ENCODE measurements at regions not wholly inside any gene's neighbourhood (a gene's known extent, or its start where the extent isn't known, plus 50 kb on each side); places are given as distances from the start of the nearest gene placed in this dataset.

DNA sequence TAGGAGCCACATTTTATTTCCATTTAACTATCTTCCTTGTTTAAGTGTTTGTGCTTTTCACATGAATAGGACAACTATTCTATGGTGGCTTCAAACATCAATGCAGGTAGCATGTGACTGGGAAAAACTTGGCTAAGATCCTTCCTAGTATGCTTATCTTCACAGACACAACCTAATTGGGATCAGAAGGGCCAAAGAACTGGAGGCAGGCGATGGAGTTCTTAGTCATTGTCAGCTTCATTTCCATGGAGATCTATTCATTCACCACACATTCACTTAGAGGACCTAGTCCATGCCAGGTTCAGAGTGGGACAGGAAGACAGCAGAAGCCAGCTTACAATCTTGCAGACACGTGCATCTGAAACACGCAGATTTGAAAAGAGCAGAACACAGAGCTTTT, 277.5 kb upstream of the PPP2R3A start:
- Histone ChIP-seq H2BK5ac (ENCODE audit: low read depth, low read length, poor library complexity) (no peak overlapping the region), H4K8ac (ENCODE audit: low read depth, low read length) (no peak overlapping the region), H3K79me1 (ENCODE audit: low read length) (no peaks in the 10 kb centered on the region), H3K36me3 (ENCODE audit: control insufficient read depth in 1 of 2, insufficient read depth in 2 of 2, low read length in 2 of 2) (no peaks in the 10 kb centered on the region), H3K27ac (ENCODE audit: low read depth, low read length) (no peak overlapping the region), H3K23ac (ENCODE audit: low read length) (no peak overlapping the region), H3K18ac (ENCODE audit: low read length) (no peak overlapping the region), H2BK12ac (ENCODE audit: low read length) (no peak overlapping the region), H2AK5ac (ENCODE audit: low read length) (no peak overlapping the region), H3K9me3 (ENCODE audit: insufficient read depth, low read depth, low read length) (no peaks in the 10 kb centered on the region), H3K79me2 (ENCODE audit: control insufficient read depth, insufficient read depth, low read length, poor library complexity) (no peaks in the 10 kb centered on the region), H4K12ac (ENCODE audit: low read depth, low read length) (no peak overlapping the region), H2AFZ (ENCODE audit: insufficient read depth, low read length, poor library complexity) (no peak overlapping the region), H3K14ac (ENCODE audit: low read length) (no peak overlapping the region), H2BK120ac (ENCODE audit: insufficient read depth, low read length, poor library complexity) (no peak overlapping the region), H3K4ac (ENCODE audit: low read depth, low read length) (no peak overlapping the region), H3K27me3 (ENCODE audit: insufficient read depth, low read length) (no peaks in the 10 kb centered on the region), H3K4me3 (ENCODE audit: low read depth, low read length) (no peak overlapping the region), H3K9ac (ENCODE audit: low read length) (no peak overlapping the region), H3K4me2 (ENCODE audit: low read length) (no peak overlapping the region), H3K4me1 (ENCODE audit: control insufficient read depth in 1 of 2, insufficient read depth in 2 of 2, low read length in 2 of 2) (no peaks in the 10 kb centered on the region), H4K91ac (ENCODE audit: low read depth, low read length) (no peak overlapping the region)
- no peak for DNase-seq
- no CpG with 5 or more reads among the region's 3 CpGs for WGBS (ENCODE audit: extremely low coverage, insufficient coverage, insufficient read length)

DNA sequence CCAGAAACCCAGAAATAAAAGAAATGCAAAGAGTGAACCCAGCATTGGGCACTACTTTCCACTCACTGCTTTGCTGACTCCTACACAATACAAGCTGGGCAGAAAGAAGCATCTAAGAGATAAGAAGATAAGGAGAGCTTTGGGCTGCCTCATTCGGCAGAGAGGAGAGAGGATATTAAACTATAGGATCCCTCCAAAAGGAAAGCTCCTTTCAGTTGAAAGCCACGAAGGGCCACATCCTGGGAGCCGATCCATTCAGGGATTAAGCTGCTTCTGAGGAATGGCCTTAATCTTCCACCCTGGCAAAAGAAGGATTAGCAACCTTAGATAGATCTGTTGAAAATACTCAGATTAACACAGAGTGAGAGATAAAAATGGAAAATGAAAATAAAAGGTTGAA, 274.9 kb upstream of the PPP2R3A start:
- no CpG with 5 or more reads among the region's 3 CpGs for WGBS (ENCODE audit: extremely low coverage, insufficient coverage, insufficient read length)
- no peak overlapping the region for H4K8ac ChIP-seq (ENCODE audit: low read depth, low read length)
- no peak overlapping the region for H3K4me3 ChIP-seq (ENCODE audit: low read depth, low read length)
- H3K23ac ChIP-seq (ENCODE audit: low read length) = no peak overlapping the region
- no peak overlapping the region for H4K91ac ChIP-seq (ENCODE audit: low read depth, low read length)
- H2BK5ac ChIP-seq (ENCODE audit: low read depth, low read length, poor library complexity) = no peak overlapping the region
- no peaks in the 10 kb centered on the region for H3K36me3 ChIP-seq (ENCODE audit: control insufficient read depth in 1 of 2, insufficient read depth in 2 of 2, low read length in 2 of 2)
- H3K27ac ChIP-seq (ENCODE audit: low read depth, low read length) = no peak overlapping the region
- no peak overlapping the region for H3K4ac ChIP-seq (ENCODE audit: low read depth, low read length)
- no peak overlapping the region for H3K9ac ChIP-seq (ENCODE audit: low read length)
- no peaks in the 10 kb centered on the region for H3K4me1 ChIP-seq (ENCODE audit: control insufficient read depth in 1 of 2, insufficient read depth in 2 of 2, low read length in 2 of 2)
- no peak overlapping the region for H2AFZ ChIP-seq (ENCODE audit: insufficient read depth, low read length, poor library complexity)
- H2BK120ac ChIP-seq (ENCODE audit: insufficient read depth, low read length, poor library complexity) = no peak overlapping the region
- H3K4me2 ChIP-seq (ENCODE audit: low read length) = no peak overlapping the region
- H2BK12ac ChIP-seq (ENCODE audit: low read length) = no peak overlapping the region
- H4K12ac ChIP-seq (ENCODE audit: low read depth, low read length) = no peak overlapping the region
- no peaks in the 10 kb centered on the region for H3K79me2 ChIP-seq (ENCODE audit: control insufficient read depth, insufficient read depth, low read length, poor library complexity)
- no peaks in the 10 kb centered on the region for H3K9me3 ChIP-seq (ENCODE audit: insufficient read depth, low read depth, low read length)
- no peak overlapping the region for H2AK5ac ChIP-seq (ENCODE audit: low read length)
- no peaks in the 10 kb centered on the region for H3K27me3 ChIP-seq (ENCODE audit: insufficient read depth, low read length)
- H3K18ac ChIP-seq (ENCODE audit: low read length) = no peak overlapping the region
- DNase-seq = no peak
- no peak overlapping the region for H3K14ac ChIP-seq (ENCODE audit: low read length)
- H3K79me1 ChIP-seq (ENCODE audit: low read length) = no peaks in the 10 kb centered on the region

DNA sequence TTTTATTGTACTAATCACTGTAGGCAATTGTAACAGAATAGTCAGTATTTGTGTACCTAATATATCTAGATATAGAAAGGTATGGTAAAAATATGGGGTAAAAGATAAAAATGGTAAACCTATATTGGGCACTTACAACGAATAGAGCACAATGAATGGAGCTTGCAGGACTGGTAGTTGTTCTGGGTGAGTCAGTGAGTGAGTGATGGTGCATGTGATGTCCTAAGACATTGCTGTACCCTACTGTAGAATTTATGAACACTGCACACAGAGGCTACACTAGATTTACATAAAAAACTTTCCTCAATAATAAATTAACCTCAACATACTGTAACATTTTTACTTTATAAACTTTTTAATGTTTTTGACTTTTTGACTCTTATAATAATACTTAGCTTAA, 274.3 kb upstream of the PPP2R3A start:
- Histone ChIP-seq H3K4me1 (ENCODE audit: control insufficient read depth in 1 of 2, insufficient read depth in 2 of 2, low read length in 2 of 2) (no peaks in the 10 kb centered on the region), H3K27ac (ENCODE audit: low read depth, low read length) (no peak overlapping the region), H2BK5ac (ENCODE audit: low read depth, low read length, poor library complexity) (no peak overlapping the region), H3K18ac (ENCODE audit: low read length) (no peak overlapping the region), H4K91ac (ENCODE audit: low read depth, low read length) (no peak overlapping the region), H3K79me1 (ENCODE audit: low read length) (no peaks in the 10 kb centered on the region), H3K36me3 (ENCODE audit: control insufficient read depth in 1 of 2, insufficient read depth in 2 of 2, low read length in 2 of 2) (no peaks in the 10 kb centered on the region), H3K79me2 (ENCODE audit: control insufficient read depth, insufficient read depth, low read length, poor library complexity) (no peaks in the 10 kb centered on the region), H2AFZ (ENCODE audit: insufficient read depth, low read length, poor library complexity) (no peak overlapping the region), H3K27me3 (ENCODE audit: insufficient read depth, low read length) (no peaks in the 10 kb centered on the region), H3K23ac (ENCODE audit: low read length) (no peak overlapping the region), H3K9me3 (ENCODE audit: insufficient read depth, low read depth, low read length) (no peaks in the 10 kb centered on the region), H3K4me3 (ENCODE audit: low read depth, low read length) (no peak overlapping the region), H3K9ac (ENCODE audit: low read length) (no peak overlapping the region), H2BK12ac (ENCODE audit: low read length) (no peak overlapping the region), H4K12ac (ENCODE audit: low read depth, low read length) (no peak overlapping the region), H2AK5ac (ENCODE audit: low read length) (no peak overlapping the region), H3K4ac (ENCODE audit: low read depth, low read length) (no peak overlapping the region), H3K14ac (ENCODE audit: low read length) (no peak overlapping the region), H2BK120ac (ENCODE audit: insufficient read depth, low read length, poor library complexity) (no peak overlapping the region), H4K8ac (ENCODE audit: low read depth, low read length) (no peak overlapping the region), H3K4me2 (ENCODE audit: low read length) (no peak overlapping the region)
- no CpG with 5 or more reads among the region's 1 CpG for WGBS (ENCODE audit: extremely low coverage, insufficient coverage, insufficient read length)
- DNase-seq = no peak

DNA sequence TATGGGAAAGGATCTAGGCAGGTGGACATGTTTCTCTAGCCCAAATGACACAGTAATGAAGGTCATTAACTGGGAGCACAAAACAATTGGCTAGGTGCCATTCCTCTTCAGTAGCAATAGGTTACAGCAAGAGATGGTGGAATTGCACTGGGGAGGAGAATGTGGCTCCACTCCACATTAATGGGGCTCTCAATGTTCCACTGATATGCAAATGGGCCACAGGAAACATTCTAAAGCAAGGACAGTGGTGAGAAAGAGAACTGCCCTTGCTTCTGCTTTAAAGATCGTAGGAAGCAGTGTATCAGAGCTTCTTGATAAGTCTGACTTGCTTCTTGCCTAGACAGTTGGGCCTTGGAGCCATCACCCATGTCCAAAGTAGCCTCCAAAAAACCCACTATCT, 271.4 kb upstream of the PPP2R3A start:
- no peaks in the 10 kb centered on the region for H3K4me1 ChIP-seq (ENCODE audit: control insufficient read depth in 1 of 2, insufficient read depth in 2 of 2, low read length in 2 of 2)
- H3K9ac ChIP-seq (ENCODE audit: low read length) = no peak overlapping the region
- no peak overlapping the region for H3K4ac ChIP-seq (ENCODE audit: low read depth, low read length)
- H2BK12ac ChIP-seq (ENCODE audit: low read length) = no peak overlapping the region
- no peak overlapping the region for H3K4me2 ChIP-seq (ENCODE audit: low read length)
- no peak overlapping the region for H4K91ac ChIP-seq (ENCODE audit: low read depth, low read length)
- H2BK5ac ChIP-seq (ENCODE audit: low read depth, low read length, poor library complexity) = no peak overlapping the region
- no peaks in the 10 kb centered on the region for H3K27me3 ChIP-seq (ENCODE audit: insufficient read depth, low read length)
- no peak overlapping the region for H3K18ac ChIP-seq (ENCODE audit: low read length)
- DNase-seq = no peak
- H3K27ac ChIP-seq (ENCODE audit: low read depth, low read length) = no peak overlapping the region
- H3K14ac ChIP-seq (ENCODE audit: low read length) = no peak overlapping the region
- no peaks in the 10 kb centered on the region for H3K9me3 ChIP-seq (ENCODE audit: insufficient read depth, low read depth, low read length)
- H3K79me1 ChIP-seq (ENCODE audit: low read length) = no peaks in the 10 kb centered on the region
- no peak overlapping the region for H2BK120ac ChIP-seq (ENCODE audit: insufficient read depth, low read length, poor library complexity)
- H3K23ac ChIP-seq (ENCODE audit: low read length) = no peak overlapping the region
- no CpG with 5 or more reads among the region's 1 CpG for WGBS (ENCODE audit: extremely low coverage, insufficient coverage, insufficient read length)
- H3K36me3 ChIP-seq (ENCODE audit: control insufficient read depth in 1 of 2, insufficient read depth in 2 of 2, low read length in 2 of 2) = no peaks in the 10 kb centered on the region
- no peak overlapping the region for H2AK5ac ChIP-seq (ENCODE audit: low read length)
- H3K4me3 ChIP-seq (ENCODE audit: low read depth, low read length) = no peak overlapping the region
- H4K8ac ChIP-seq (ENCODE audit: low read depth, low read length) = no peak overlapping the region
- no peak overlapping the region for H4K12ac ChIP-seq (ENCODE audit: low read depth, low read length)
- no peaks in the 10 kb centered on the region for H3K79me2 ChIP-seq (ENCODE audit: control insufficient read depth, insufficient read depth, low read length, poor library complexity)
- no peak overlapping the region for H2AFZ ChIP-seq (ENCODE audit: insufficient read depth, low read length, poor library complexity)

All from trophoblast cell (in vitro differentiated cells and primary cell).